ENCODE measurements at regions not wholly inside any gene's neighbourhood (a gene's known extent, or its start where the extent isn't known, plus 50 kb on each side); places are given as distances from the start of the nearest gene placed in this dataset.

DNA sequence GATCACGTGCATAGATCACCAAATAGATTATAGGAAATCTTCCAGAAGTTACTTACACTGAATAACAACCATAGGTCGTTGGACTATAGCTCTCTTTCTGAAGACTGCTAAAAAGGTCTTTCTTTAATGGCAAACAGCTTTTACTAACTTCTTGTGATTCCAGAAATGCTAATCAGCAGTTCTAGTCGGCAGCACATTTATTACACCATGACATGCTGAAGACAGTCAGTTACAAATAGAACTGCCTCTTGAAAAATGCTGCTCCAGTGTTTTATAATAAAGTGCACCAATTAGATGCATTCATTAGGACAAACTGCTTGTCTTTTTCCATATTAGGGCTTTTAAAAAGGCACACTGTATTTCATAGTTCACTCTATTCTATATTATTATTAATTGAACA lies 488.2 kb downstream of the PABPC4L start:
- TF ChIP-seq, protein P1, sequence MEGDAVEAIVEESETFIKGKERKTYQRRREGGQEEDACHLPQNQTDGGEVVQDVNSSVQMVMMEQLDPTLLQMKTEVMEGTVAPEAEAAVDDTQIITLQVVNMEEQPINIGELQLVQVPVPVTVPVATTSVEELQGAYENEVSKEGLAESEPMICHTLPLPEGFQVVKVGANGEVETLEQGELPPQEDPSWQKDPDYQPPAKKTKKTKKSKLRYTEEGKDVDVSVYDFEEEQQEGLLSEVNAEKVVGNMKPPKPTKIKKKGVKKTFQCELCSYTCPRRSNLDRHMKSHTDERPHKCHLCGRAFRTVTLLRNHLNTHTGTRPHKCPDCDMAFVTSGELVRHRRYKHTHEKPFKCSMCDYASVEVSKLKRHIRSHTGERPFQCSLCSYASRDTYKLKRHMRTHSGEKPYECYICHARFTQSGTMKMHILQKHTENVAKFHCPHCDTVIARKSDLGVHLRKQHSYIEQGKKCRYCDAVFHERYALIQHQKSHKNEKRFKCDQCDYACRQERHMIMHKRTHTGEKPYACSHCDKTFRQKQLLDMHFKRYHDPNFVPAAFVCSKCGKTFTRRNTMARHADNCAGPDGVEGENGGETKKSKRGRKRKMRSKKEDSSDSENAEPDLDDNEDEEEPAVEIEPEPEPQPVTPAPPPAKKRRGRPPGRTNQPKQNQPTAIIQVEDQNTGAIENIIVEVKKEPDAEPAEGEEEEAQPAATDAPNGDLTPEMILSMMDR (conservative IDR thresholded peaks at IDR 0.05), result no peak
- TF ChIP-seq ZFX (IDR thresholded peaks at IDR 0.05), result no peak
- H3K27ac ChIP-seq, result no peak overlapping the region

DNA sequence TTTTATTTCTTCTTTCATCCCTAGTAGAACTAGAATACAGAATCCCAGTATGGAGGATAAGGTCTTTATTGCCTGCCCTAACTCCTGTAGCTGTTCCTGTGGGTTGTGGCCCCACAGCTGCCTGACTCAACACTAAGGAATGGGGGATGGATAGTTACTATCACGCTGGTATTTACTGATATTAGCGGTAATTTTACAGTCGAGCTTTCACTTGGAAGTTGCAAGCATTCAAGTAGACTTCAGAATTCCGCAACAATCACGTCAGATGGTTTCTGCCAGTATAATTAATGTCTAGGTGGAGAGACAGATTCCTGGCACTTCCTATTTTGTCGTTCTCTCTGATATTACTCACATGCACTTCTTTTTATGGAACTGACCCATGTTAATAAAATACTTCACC lies 489.8 kb downstream of the PABPC4L start:
- no peak overlapping the region for H3K27ac ChIP-seq

DNA sequence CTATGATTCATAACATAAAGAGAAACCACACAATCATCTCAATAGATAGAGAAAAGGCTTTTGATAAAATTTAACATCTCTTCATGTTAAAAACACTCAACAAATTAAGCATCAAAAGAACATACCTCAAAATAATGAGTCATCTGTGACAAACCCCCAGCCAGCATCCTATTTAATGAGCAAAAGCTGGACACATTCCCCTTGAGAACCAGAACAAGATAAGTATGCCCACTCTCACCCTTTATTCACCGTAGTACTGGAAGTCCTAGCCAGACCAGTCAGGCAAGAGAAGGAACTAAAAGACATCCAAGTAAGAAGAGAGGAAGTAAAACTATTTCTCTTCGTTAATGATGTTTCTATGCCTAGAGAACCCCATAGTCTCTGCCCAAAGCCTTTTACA lies 507.2 kb downstream of the PABPC4L start:
- no peak overlapping the region for H3K27ac ChIP-seq
- no peak for TF ChIP-seq ZFX (IDR thresholded peaks at IDR 0.05)
- TF ChIP-seq, protein P1 (conservative IDR thresholded peaks at IDR 0.05), result no peak

More for the DNA sequence above, 489.8 kb downstream of the PABPC4L start:
- TF ChIP-seq, protein P1 (conservative IDR thresholded peaks at IDR 0.05), result no peak
- no peak for TF ChIP-seq ZFX (IDR thresholded peaks at IDR 0.05)

DNA sequence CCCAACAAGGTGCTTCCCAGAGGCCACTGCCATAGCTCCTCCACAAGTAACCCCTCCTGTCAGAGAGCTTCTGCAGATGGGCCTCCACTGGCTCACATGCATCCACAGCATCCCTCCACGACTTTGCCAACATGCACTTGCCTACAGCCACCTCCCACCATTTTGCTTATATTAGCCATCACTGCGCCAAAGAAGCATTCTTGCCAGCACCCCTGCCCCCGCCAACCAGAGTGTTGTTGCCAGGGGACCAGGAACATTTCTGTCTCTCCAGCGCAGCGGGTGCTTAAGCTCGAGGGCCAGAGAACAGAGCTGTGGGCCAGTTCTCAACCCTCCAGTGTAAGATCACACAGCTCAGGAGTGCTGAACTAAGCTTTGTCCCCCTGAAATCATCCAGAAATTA lies 517.6 kb downstream of the PABPC4L start:
- no peak for TF ChIP-seq ZFX (IDR thresholded peaks at IDR 0.05)
- TF ChIP-seq, protein P1 (conservative IDR thresholded peaks at IDR 0.05), result no peak

DNA sequence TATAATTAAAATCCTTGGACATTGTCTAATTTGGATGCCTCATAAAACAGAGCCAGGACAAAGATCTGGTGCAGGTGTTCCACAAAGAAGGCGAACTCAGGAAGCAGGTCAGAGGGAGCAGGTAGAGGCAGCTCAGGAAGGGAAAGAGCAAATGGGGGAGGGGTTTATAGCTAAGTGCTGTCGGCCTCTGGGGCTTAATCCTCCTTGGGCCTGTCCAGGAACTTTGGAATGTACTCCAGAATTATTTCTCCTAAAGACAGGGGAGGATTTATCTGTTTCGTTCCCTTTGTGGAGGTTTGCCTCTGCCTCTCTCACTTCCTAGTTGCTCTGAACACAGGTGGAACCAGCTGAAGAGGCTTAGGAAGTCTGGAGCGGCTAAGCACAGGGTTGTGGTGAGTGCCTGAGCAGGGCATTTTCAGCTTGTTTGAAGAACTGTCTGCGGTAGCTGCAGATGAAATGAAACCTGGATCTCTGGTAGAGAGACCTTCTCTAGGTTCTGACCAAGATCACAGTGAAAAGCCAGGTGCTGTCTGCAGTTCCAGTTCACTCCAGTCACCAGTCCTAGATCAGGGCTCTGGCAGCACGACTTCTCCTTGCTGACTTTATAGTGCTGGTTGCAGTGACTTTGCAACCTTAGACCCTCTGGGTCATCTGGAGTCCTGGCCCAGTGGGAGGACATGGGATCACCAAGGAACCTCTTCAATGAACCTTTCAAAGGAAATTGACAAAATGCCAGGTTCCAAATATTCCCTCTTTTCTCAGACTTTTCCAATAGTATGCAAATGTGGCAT lies 519.2 kb downstream of the PCDH10 start:
- TF ChIP-seq, protein P1 (conservative IDR thresholded peaks at IDR 0.05), result no peak
- no peak for TF ChIP-seq ZFX (IDR thresholded peaks at IDR 0.05)
- H3K27ac ChIP-seq, result no peak overlapping the region

More for the DNA sequence above, 517.6 kb downstream of the PABPC4L start:
- no peak overlapping the region for H3K27ac ChIP-seq

DNA sequence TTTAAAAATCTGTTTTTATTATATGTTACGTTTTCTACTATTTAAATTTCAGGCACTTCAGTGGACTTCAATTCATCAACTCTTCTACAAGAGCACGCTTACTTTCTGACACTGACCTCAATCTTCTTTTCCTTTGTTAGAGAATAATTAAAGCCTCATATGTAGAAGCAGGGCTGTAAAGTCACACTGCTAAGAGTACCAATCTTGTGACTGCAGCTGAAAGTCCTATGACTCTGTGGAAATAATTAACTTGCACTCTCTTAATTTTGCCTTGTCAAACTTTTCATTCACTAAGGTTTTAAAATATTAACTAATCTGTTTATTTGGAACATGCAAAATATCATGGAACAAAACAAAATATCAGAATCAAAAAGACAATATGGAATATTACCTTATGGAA lies 498.1 kb downstream of the PCDH10 start:
- no peak for TF ChIP-seq ZFX (IDR thresholded peaks at IDR 0.05)
- TF ChIP-seq, protein P1 (conservative IDR thresholded peaks at IDR 0.05), result no peak
- no peak overlapping the region for H3K27ac ChIP-seq

DNA sequence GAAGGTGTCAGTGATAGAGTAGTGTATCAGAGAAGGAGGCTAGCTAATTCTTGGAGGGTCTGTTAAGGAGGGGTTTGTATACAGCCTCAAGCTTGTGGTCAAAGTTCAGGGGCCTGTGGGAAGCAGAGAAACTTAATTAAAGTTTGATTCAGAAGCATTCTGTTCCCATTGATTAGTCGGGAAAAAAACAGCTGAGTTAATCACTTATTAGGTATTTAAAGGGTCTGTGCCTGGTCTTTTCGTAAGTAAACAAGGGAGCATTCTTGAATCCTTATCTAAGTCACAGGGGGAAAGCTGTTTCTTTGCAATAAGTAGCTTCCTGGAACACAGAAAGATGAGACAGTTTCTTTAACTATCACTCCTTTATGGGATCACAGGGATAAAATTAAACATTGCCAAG lies 492.1 kb downstream of the PCDH10 start:
- H3K27ac ChIP-seq, result no peak overlapping the region
- TF ChIP-seq, protein P1 (conservative IDR thresholded peaks at IDR 0.05), result no peak
- TF ChIP-seq ZFX (IDR thresholded peaks at IDR 0.05), result no peak
